Adrenal gland (tissue), 5 donors: ENCODE measurements at regions not wholly inside any gene's neighbourhood (a gene's known extent, or its start where the extent isn't known, plus 50 kb on each side); places are given as distances from the start of the nearest gene placed in this dataset.

ENCODE experiments used
- CTCF ChIP-seq, 6 experiments: fragments of 450-650 bp in 4 of 6; fragments of 200-600 bp in 2 of 6; sonication (generic) in 1 of 6; IDR thresholded peaks; 1 replicate in 5 of 6; 2 replicates in 1 of 6; pipeline versions ENCODE4 v1.5.1 to v1.8.0; 2016 to 2021; ENCODE audit warnings: antibody characterized with exemption in 6 of 6, mild to moderate bottlenecking in 2 of 6, moderate library complexity in 1 of 6
- POLR2A ChIP-seq, 2 donors: fragments of 450-650 bp; IDR thresholded peaks; one replicate each; pipeline ENCODE4 v1.6.1; 2017; ENCODE audit warnings: antibody characterized with exemption in 2 of 2, mild to moderate bottlenecking in 2 of 2, moderate library complexity in 1 of 2
- donor health status: DM: no; HTN: no; CAD: no.

- no peak for TF ChIP-seq POLR2A (IDR thresholded peaks at IDR 0.05)
- TF ChIP-seq CTCF (IDR thresholded peaks at IDR 0.05): no peak
Observed at GRCh38 chr3:106825962-106826605, 551.2 kb upstream of the CCDC54 start.
